ENCODE measurements at regions not wholly inside any gene's neighbourhood (a gene's known extent, or its start where the extent isn't known, plus 50 kb on each side); places are given as distances from the start of the nearest gene placed in this dataset.

- no peak for DNase-seq
These were observed 127.4 kb upstream of the INHBA start for GRCh38 chr7:41830271-41830670.

GRCh38 chr7:41828911-41829310 is 126.0 kb upstream of the INHBA start:
- DNase-seq: no peak

- DNase-seq: no peak
These were observed 123.8 kb upstream of the INHBA start for GRCh38 chr7:41826641-41827040.

GRCh38 chr7:41825927-41826480 is 123.1 kb upstream of the INHBA start:
- DNase-seq: no peak

GRCh38 chr7:41824284-41824683 is 121.4 kb upstream of the INHBA start:
- no peak for DNase-seq

- no peak for DNase-seq
These were observed 119.4 kb upstream of the INHBA start for GRCh38 chr7:41822259-41822817.

GRCh38 chr7:41821521-41822213 is 118.8 kb upstream of the INHBA start:
- DNase-seq: no peak

- no peak for DNase-seq
These were observed 117.3 kb upstream of the INHBA start for GRCh38 chr7:41820111-41820671.

GRCh38 chr7:41819645-41820044 is 116.8 kb upstream of the INHBA start:
- DNase-seq: no peak

GRCh38 chr7:41818765-41819398 is 116.0 kb upstream of the INHBA start:
- DNase-seq: no peak

- no peak for DNase-seq
These were observed 114.5 kb upstream of the INHBA start for GRCh38 chr7:41817386-41817785.

GRCh38 chr7:41816111-41816510 is 113.2 kb upstream of the INHBA start:
- DNase-seq: no peak

- DNase-seq: no peak
These were observed 112.0 kb upstream of the INHBA start for GRCh38 chr7:41814888-41815287.

- DNase-seq: no peak
These were observed 110.4 kb upstream of the INHBA start for GRCh38 chr7:41813286-41813685.

GRCh38 chr7:41811941-41812340 is 109.1 kb upstream of the INHBA start:
- no peak for DNase-seq

GRCh38 chr7:41809940-41810576 is 107.2 kb upstream of the INHBA start:
- DNase-seq: no peak

- no peak for DNase-seq
These were observed 106.6 kb upstream of the INHBA start for GRCh38 chr7:41809529-41809939.

- no peak for DNase-seq
These were observed 106.2 kb upstream of the INHBA start for GRCh38 chr7:41809116-41809515.

GRCh38 chr7:41808541-41808940 is 105.7 kb upstream of the INHBA start:
- no peak for DNase-seq

GRCh38 chr7:41803569-41803968 is 100.7 kb upstream of the INHBA start:
- no peak for DNase-seq

- DNase-seq: no peak
These were observed 93.4 kb upstream of the INHBA start for GRCh38 chr7:41796331-41796730.

- DNase-seq: no peak
These were observed 92.5 kb upstream of the INHBA start for GRCh38 chr7:41795276-41795833.

- no peak for DNase-seq
These were observed 90.7 kb upstream of the INHBA start for GRCh38 chr7:41793556-41793955.

Data from activated effector memory CD4-positive, alpha-beta T cell treated with Interleukin-2 at 50 U/mL for 16 hours (primary cell).